GM21619 (cell line): ENCODE measurements at regions not wholly inside any gene's neighbourhood (a gene's known extent, or its start where the extent isn't known, plus 50 kb on each side); places are given as distances from the start of the nearest gene placed in this dataset.

ENCODE experiments used
- ATAC-seq: cut with Tn5 transposase; IDR thresholded peaks from one replicate; pipeline ENCODE4 v1.9.1; 2021; ENCODE audit not compliant: unreplicated experiment

- ATAC-seq = no peak
These were observed 104.8 kb upstream of the CCDC68 start for GRCh38 chr18:55064073-55064472.

- no peak for ATAC-seq
These were observed 95.0 kb upstream of the CCDC68 start for GRCh38 chr18:55054021-55054990.

GRCh38 chr18:55048892-55049291, 89.6 kb upstream of the CCDC68 start:
- ATAC-seq = no peak

GRCh38 chr18:55047546-55047945, 88.3 kb upstream of the CCDC68 start:
- no peak for ATAC-seq

GRCh38 chr18:55041366-55041765, 82.1 kb upstream of the CCDC68 start:
- ATAC-seq = no peak

GRCh38 chr18:55038162-55038561, 78.9 kb upstream of the CCDC68 start:
- no peak for ATAC-seq

- no peak for ATAC-seq
These were observed 75.5 kb upstream of the CCDC68 start for GRCh38 chr18:55034742-55035141.

GRCh38 chr18:55031979-55032378, 72.7 kb upstream of the CCDC68 start:
- ATAC-seq = no peak

GRCh38 chr18:55031576-55031975, 72.3 kb upstream of the CCDC68 start:
- ATAC-seq = no peak

- ATAC-seq = no peak
These were observed 71.9 kb upstream of the CCDC68 start for GRCh38 chr18:55031164-55031563.

- no peak for ATAC-seq
These were observed 65.3 kb upstream of the CCDC68 start for GRCh38 chr18:55024564-55024963.

- no peak for ATAC-seq
These were observed 59.3 kb upstream of the CCDC68 start for GRCh38 chr18:55018602-55019001.

- no peak for ATAC-seq
These were observed 54.8 kb upstream of the CCDC68 start for GRCh38 chr18:55014095-55014494.

- no peak for ATAC-seq
These were observed 54.4 kb upstream of the CCDC68 start for GRCh38 chr18:55013685-55014084.

- ATAC-seq = no peak
These were observed 53.8 kb upstream of the CCDC68 start for GRCh38 chr18:55013086-55013485.

GRCh38 chr18:55012008-55012407, 52.7 kb upstream of the CCDC68 start:
- ATAC-seq = no peak
